Neural cell (in vitro differentiated cells): ENCODE measurements at regions not wholly inside any gene's neighbourhood (a gene's known extent, or its start where the extent isn't known, plus 50 kb on each side); places are given as distances from the start of the nearest gene placed in this dataset.
"Not testable (repeated sequence)": the region's sequence is repeated elsewhere in the genome, so short reads cannot be mapped to it uniquely, and the experiment has no call there.

ENCODE experiments used
- H2AFZ ChIP-seq: fragments of 200-600, 300-800 bp; sonication (generic), shearing (Covaris generic); 2 replicates; pipeline ENCODE4 v1.6.0; 2014; ENCODE audit warnings: low read depth, mild to moderate bottlenecking, antibody characterized with exemption, low read length, moderate library complexity
- H3F3A ChIP-seq: fragments of 200-600 bp; shearing (Covaris generic); 2 replicates; pipeline ENCODE4 v1.6.1; 2016; ENCODE audit warnings: mild to moderate bottlenecking, moderate library complexity, mixed read lengths, antibody characterized with exemption, low read length; ENCODE audit not compliant: insufficient read depth, poor library complexity, severe bottlenecking
- H3K27ac ChIP-seq: fragments of 200-600, 300-800 bp; sonication (generic), shearing (Covaris generic); 2 replicates; pipeline ENCODE4 v1.5.1; 2014; ENCODE audit warnings: mild to moderate bottlenecking, low read length, moderate library complexity
- H3K27me3 ChIP-seq: fragments of 300-800, 200-600 bp; sonication (generic), shearing (Covaris generic); 2 replicates; pipeline ENCODE4 v1.6.0; 2014; ENCODE audit warnings: mild to moderate bottlenecking, low read depth, low read length, moderate library complexity; ENCODE audit not compliant: insufficient read depth
- H3K36me3 ChIP-seq: fragments of 300-800, 200-600 bp; sonication (generic), shearing (Covaris generic); 2 replicates; pipeline ENCODE4 v1.5.1; 2014; ENCODE audit warnings: mild to moderate bottlenecking, antibody characterized with exemption, low read length, moderate library complexity; ENCODE audit not compliant: insufficient read depth
- H3K4me2 ChIP-seq: fragments of 300-800, 200-600 bp; sonication (generic), shearing (Covaris generic); 2 replicates; pipeline ENCODE4 v1.6.0; 2014; ENCODE audit warnings: mild to moderate bottlenecking, low read length
- H3K4me3 ChIP-seq: fragments of 300-800, 200-600 bp; sonication (generic), shearing (Covaris generic); 2 replicates; pipeline ENCODE4 v1.5.1; 2014; ENCODE audit warnings: mild to moderate bottlenecking, low read length, moderate library complexity
- H3K79me2 ChIP-seq: fragments of 200-600 bp; shearing (Covaris generic); replicated peaks from 2 replicates; pipeline ENCODE4 v1.6.0; 2014; ENCODE audit warnings: mild to moderate bottlenecking, low read length, moderate library complexity; ENCODE audit not compliant: insufficient read depth
- H3K9ac ChIP-seq: fragments of 300-800, 200-600 bp; sonication (generic), shearing (Covaris generic); 2 replicates; pipeline ENCODE4 v1.6.1; 2016; ENCODE audit warnings: mild to moderate bottlenecking, low read length, mixed read lengths
- H3K9me2 ChIP-seq: fragments of 200-600 bp; shearing (Covaris generic); 2 replicates; pipeline ENCODE4 v1.6.1; 2016; ENCODE audit warnings: mild to moderate bottlenecking, low read length, mixed read lengths; ENCODE audit not compliant: insufficient read depth
- H3K9me3 ChIP-seq: fragments of 200-600, 300-800 bp; sonication (generic), shearing (Covaris generic); 2 replicates; pipeline ENCODE4 v1.6.1; 2016; ENCODE audit warnings: mild to moderate bottlenecking, mixed run types, low read length, moderate library complexity, mixed read lengths
- H4K20me1 ChIP-seq: fragments of 200-600 bp; shearing (Covaris generic); 2 replicates; pipeline ENCODE4 v1.6.1; 2016; ENCODE audit warnings: mild to moderate bottlenecking, mixed run types; ENCODE audit not compliant: insufficient read depth
- CTCF ChIP-seq: fragments of 450-650 bp; IDR thresholded peaks from 2 replicates; pipeline ENCODE4 v1.5.1; 2014; ENCODE audit warnings: antibody characterized with exemption, mild to moderate bottlenecking, moderate library complexity; ENCODE audit not compliant: poor library complexity, severe bottlenecking
- EP300 ChIP-seq: fragments of 450-650 bp; conservative IDR thresholded peaks from 2 replicates; pipeline ENCODE4 v1.6.1; 2014; ENCODE audit warnings: antibody characterized with exemption, mild to moderate bottlenecking, moderate library complexity; ENCODE audit not compliant: poor library complexity, severe bottlenecking
- EZH2 ChIP-seq: fragments of 200-600, 300-800 bp; shearing (Covaris generic), sonication (generic); IDR thresholded peaks from 2 replicates; pipeline ENCODE4 v1.6.1; 2014; ENCODE audit warnings: antibody characterized with exemption, low read length, borderline replicate concordance, mild to moderate bottlenecking; ENCODE audit not compliant: insufficient read depth, poor library complexity, severe bottlenecking
- MXI1 ChIP-seq: fragments of 450-650 bp; conservative IDR thresholded peaks from 2 replicates; pipeline ENCODE4 v1.6.1; 2014; ENCODE audit warnings: antibody characterized with exemption, mild to moderate bottlenecking; ENCODE audit not compliant: poor library complexity, severe bottlenecking
- POLR2AphosphoS5 ChIP-seq: IDR thresholded peaks from 2 replicates; pipeline ENCODE4 v1.6.1; 2012
- RAD21 ChIP-seq: fragments of 450-650 bp; conservative IDR thresholded peaks from 2 replicates; pipeline ENCODE4 v1.6.1; 2014; ENCODE audit warnings: antibody characterized with exemption, mild to moderate bottlenecking, moderate library complexity
- REST ChIP-seq: IDR thresholded peaks from 2 replicates; pipeline ENCODE4 v1.6.1; 2012; ENCODE audit warnings: borderline replicate concordance
- SMC3 ChIP-seq: fragments of 450-650 bp; conservative IDR thresholded peaks from 2 replicates; pipeline ENCODE4 v1.6.1; 2014; ENCODE audit warnings: antibody characterized with exemption, mild to moderate bottlenecking, moderate library complexity; ENCODE audit not compliant: poor library complexity
- TAF1 ChIP-seq: IDR thresholded peaks from 2 replicates; pipeline ENCODE4 v1.6.1; 2012; ENCODE audit warnings: low read depth

GRCh38 chr22:23393721-23394320 is 186.3 kb downstream of the IGLL1 start:
- H3K27ac ChIP-seq = no peak overlapping the region
- TF ChIP-seq RAD21 (no peak), EZH2 (no peak)
- H3K9me2 ChIP-seq = no peaks in the 10 kb centered on the region
- no peaks in the 10 kb centered on the region for H3K27me3 ChIP-seq
- no peaks in the 10 kb centered on the region for H3K36me3 ChIP-seq
- no peak overlapping the region for H2AFZ ChIP-seq
- no peaks in the 10 kb centered on the region for H3K9me3 ChIP-seq
- H3F3A ChIP-seq = no peaks in the 10 kb centered on the region
- H3K4me3 ChIP-seq = no peak overlapping the region
- H4K20me1 ChIP-seq = no peaks in the 10 kb centered on the region
- no peak overlapping the region for H3K4me2 ChIP-seq
- no peaks in the 10 kb centered on the region for H3K79me2 ChIP-seq
- no peak overlapping the region for H3K9ac ChIP-seq

GRCh38 chr22:23393199-23393598 is 186.9 kb downstream of the IGLL1 start:
- H3K36me3 ChIP-seq, H3K79me2 ChIP-seq, H3K27me3 ChIP-seq, H3K9me3 ChIP-seq, H3K9ac ChIP-seq, H4K20me1 ChIP-seq, H3K9me2 ChIP-seq, H3K4me2 ChIP-seq, H3K4me3 ChIP-seq, H3K27ac ChIP-seq, H3F3A ChIP-seq, H2AFZ ChIP-seq: not testable (repeated sequence)

- no peaks in the 10 kb centered on the region for H3K36me3 ChIP-seq
- no peaks in the 10 kb centered on the region for H3K9me2 ChIP-seq
Measured at GRCh38 chr22:23392420-23393121, 187.5 kb downstream of the IGLL1 start.

More at GRCh38 chr22:23392420-23393121, 187.5 kb downstream of the IGLL1 start:
- H3K9me3 ChIP-seq = no peaks in the 10 kb centered on the region
- H3K4me2 ChIP-seq = no peak overlapping the region
- H3K27ac ChIP-seq = no peak overlapping the region
- H3K79me2 ChIP-seq = no peaks in the 10 kb centered on the region
- no peak overlapping the region for H2AFZ ChIP-seq
- H3K27me3 ChIP-seq = no peaks in the 10 kb centered on the region
- TF ChIP-seq CTCF (no peak), EP300 (no peak), REST (no peak), SMC3 (no peak), POLR2AphosphoS5 (no peak), MXI1 (no peak), TAF1 (no peak), RAD21 (no peak), EZH2 (no peak)
- H3F3A ChIP-seq = no peaks in the 10 kb centered on the region
- no peaks in the 10 kb centered on the region for H4K20me1 ChIP-seq
- H3K9ac ChIP-seq = no peak overlapping the region
- H3K4me3 ChIP-seq = no peak overlapping the region
